WERI-Rb-1 (cell line): ENCODE measurements at regions not wholly inside any gene's neighbourhood (a gene's known extent, or its start where the extent isn't known, plus 50 kb on each side); places are given as distances from the start of the nearest gene placed in this dataset.

Source experiments
- DNase-seq: peaks from one replicate; pipeline ENCODE4 v3.0.0-alpha.2; 2020
- H3K27ac ChIP-seq: fragments of 250-450 bp; sonication (Bioruptor Pico); 2 replicates; pipeline ENCODE4 v1.5.1; 2020; ENCODE audit warnings: mild to moderate bottlenecking, moderate library complexity
- H3K27me3 ChIP-seq: fragments of 250-450 bp; sonication (Bioruptor Pico); 2 replicates; pipeline ENCODE4 v1.5.1; 2021; ENCODE audit warnings: mild to moderate bottlenecking, low read depth, moderate library complexity; ENCODE audit not compliant: insufficient read depth, severe bottlenecking
- H3K36me3 ChIP-seq: fragments of 250-450 bp; sonication (Bioruptor Pico); 2 replicates; pipeline ENCODE4 v1.5.1; 2020; ENCODE audit warnings: mild to moderate bottlenecking, moderate library complexity
- H3K4me3 ChIP-seq: 2 replicates; pipeline ENCODE4 v1.5.1; 2011; ENCODE audit warnings: low read depth, mild to moderate bottlenecking, control low read depth, low read length
- H3K9me3 ChIP-seq: fragments of 250-450 bp; sonication (Bioruptor Pico); 2 replicates; pipeline ENCODE4 v1.5.1; 2021; ENCODE audit warnings: mild to moderate bottlenecking, moderate library complexity; ENCODE audit not compliant: severe bottlenecking
- TF ChIP-seq, protein P1 (sequence below): IDR thresholded peaks from 2 replicates; pipeline ENCODE4 v1.5.1; 2011; ENCODE audit warnings: low read depth, mild to moderate bottlenecking, control low read depth, inconsistent platforms, low read length

- no peaks in the 10 kb centered on the region for H3K9me3 ChIP-seq
- DNase-seq = peak; percentile 69
- TF ChIP-seq, protein P1, sequence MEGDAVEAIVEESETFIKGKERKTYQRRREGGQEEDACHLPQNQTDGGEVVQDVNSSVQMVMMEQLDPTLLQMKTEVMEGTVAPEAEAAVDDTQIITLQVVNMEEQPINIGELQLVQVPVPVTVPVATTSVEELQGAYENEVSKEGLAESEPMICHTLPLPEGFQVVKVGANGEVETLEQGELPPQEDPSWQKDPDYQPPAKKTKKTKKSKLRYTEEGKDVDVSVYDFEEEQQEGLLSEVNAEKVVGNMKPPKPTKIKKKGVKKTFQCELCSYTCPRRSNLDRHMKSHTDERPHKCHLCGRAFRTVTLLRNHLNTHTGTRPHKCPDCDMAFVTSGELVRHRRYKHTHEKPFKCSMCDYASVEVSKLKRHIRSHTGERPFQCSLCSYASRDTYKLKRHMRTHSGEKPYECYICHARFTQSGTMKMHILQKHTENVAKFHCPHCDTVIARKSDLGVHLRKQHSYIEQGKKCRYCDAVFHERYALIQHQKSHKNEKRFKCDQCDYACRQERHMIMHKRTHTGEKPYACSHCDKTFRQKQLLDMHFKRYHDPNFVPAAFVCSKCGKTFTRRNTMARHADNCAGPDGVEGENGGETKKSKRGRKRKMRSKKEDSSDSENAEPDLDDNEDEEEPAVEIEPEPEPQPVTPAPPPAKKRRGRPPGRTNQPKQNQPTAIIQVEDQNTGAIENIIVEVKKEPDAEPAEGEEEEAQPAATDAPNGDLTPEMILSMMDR = peak; percentile 90
- no peak overlapping the region for H3K4me3 ChIP-seq
- no peaks in the 10 kb centered on the region for H3K27me3 ChIP-seq
- no peaks in the 10 kb centered on the region for H3K36me3 ChIP-seq
- no peak overlapping the region for H3K27ac ChIP-seq
Measured at GRCh38 chr2:22355816-22356433, 1029.1 kb upstream of the KLHL29 start.

GRCh38 chr2:22359071-22359672, 1025.8 kb upstream of the KLHL29 start:
- no peak overlapping the region for H3K27ac ChIP-seq
- H3K36me3 ChIP-seq = no peaks in the 10 kb centered on the region
- H3K27me3 ChIP-seq = no peaks in the 10 kb centered on the region
- H3K9me3 ChIP-seq = no peaks in the 10 kb centered on the region
- TF ChIP-seq, protein P1 = no peak
- H3K4me3 ChIP-seq = no peak overlapping the region
- no peak for DNase-seq

GRCh38 chr2:22360735-22361374, 1024.1 kb upstream of the KLHL29 start:
- no peaks in the 10 kb centered on the region for H3K27me3 ChIP-seq
- H3K4me3 ChIP-seq = no peak overlapping the region
- H3K36me3 ChIP-seq = no peaks in the 10 kb centered on the region
- no peaks in the 10 kb centered on the region for H3K9me3 ChIP-seq
- H3K27ac ChIP-seq = no peak overlapping the region
- DNase-seq = no peak
- TF ChIP-seq, protein P1 = no peak

- H3K27ac ChIP-seq = no peak overlapping the region
- H3K36me3 ChIP-seq = no peaks in the 10 kb centered on the region
- no peak for DNase-seq
- no peak overlapping the region for H3K4me3 ChIP-seq
- no peaks in the 10 kb centered on the region for H3K9me3 ChIP-seq
- TF ChIP-seq, protein P1 = no peak
- H3K27me3 ChIP-seq = no peaks in the 10 kb centered on the region
Measured at GRCh38 chr2:22361571-22361970, 1023.4 kb upstream of the KLHL29 start.

DNA sequence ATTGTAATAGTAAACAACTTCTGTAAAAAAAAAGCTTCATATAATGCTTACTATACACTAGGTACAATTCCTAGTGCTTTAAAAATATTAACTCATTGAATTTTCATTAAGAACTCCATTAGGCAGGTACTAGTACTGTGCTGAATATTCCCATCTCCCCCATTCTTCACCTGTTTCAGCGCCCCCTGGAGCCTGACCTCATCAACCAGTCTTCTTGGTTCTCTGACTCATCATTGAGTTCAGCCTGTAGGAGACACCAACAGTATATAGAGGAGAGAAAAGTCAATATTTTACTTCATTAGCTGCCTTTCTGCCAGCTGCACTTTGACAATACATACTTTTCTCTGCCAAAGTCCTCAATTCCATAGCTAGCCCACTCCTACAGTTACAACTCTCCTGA, 1009.9 kb upstream of the KLHL29 start:
- Histone ChIP-seq H3K4me3 (no peak overlapping the region), H3K27ac (no peak overlapping the region), H3K9me3 (no peaks in the 10 kb centered on the region), H3K27me3 (no peaks in the 10 kb centered on the region), H3K36me3 (no peaks in the 10 kb centered on the region)
- peak; percentile 37 for DNase-seq
- TF ChIP-seq, protein P1 = no peak
